Progenitor cell of endocrine pancreas (in vitro differentiated cells): ENCODE measurements at regions not wholly inside any gene's neighbourhood (a gene's known extent, or its start where the extent isn't known, plus 50 kb on each side); places are given as distances from the start of the nearest gene placed in this dataset.

Source experiments
- DNase-seq: peaks from one replicate; pipeline ENCODE4 v3.0.0; 2021; ENCODE audit warnings: low spot score; ENCODE audit not compliant: unreplicated experiment
- H3K27ac Mint-ChIP-seq: 2 replicates; pipeline ENCODE4 v1.8.0; 2021; ENCODE audit warnings: mild to moderate bottlenecking, moderate library complexity, mixed read lengths
- H3K27me3 Mint-ChIP-seq: 2 replicates; pipeline ENCODE4 v1.8.0; 2021; ENCODE audit warnings: mixed read lengths
- H3K36me3 Mint-ChIP-seq: 2 replicates; pipeline ENCODE4 v1.8.0; 2022; ENCODE audit warnings: mixed read lengths; ENCODE audit not compliant: insufficient read depth
- H3K4me1 Mint-ChIP-seq: 2 replicates; pipeline ENCODE4 v1.8.0; 2021; ENCODE audit warnings: low read depth, mixed read lengths
- H3K4me3 Mint-ChIP-seq: 2 replicates; pipeline ENCODE4 v1.8.0; 2021; ENCODE audit warnings: low read depth, mild to moderate bottlenecking, moderate library complexity, mixed read lengths
- H3K9me3 Mint-ChIP-seq: 2 replicates; pipeline ENCODE4 v1.8.0; 2021; ENCODE audit warnings: low read depth, mixed read lengths
- TF ChIP-seq, protein P1 (sequence below): fragments of 200-600 bp; sonication (generic); IDR thresholded peaks from one replicate; pipeline ENCODE4 v1.5.0; 2021; ENCODE audit warnings: antibody characterized with exemption, mild to moderate bottlenecking; ENCODE audit not compliant: unreplicated experiment

DNA sequence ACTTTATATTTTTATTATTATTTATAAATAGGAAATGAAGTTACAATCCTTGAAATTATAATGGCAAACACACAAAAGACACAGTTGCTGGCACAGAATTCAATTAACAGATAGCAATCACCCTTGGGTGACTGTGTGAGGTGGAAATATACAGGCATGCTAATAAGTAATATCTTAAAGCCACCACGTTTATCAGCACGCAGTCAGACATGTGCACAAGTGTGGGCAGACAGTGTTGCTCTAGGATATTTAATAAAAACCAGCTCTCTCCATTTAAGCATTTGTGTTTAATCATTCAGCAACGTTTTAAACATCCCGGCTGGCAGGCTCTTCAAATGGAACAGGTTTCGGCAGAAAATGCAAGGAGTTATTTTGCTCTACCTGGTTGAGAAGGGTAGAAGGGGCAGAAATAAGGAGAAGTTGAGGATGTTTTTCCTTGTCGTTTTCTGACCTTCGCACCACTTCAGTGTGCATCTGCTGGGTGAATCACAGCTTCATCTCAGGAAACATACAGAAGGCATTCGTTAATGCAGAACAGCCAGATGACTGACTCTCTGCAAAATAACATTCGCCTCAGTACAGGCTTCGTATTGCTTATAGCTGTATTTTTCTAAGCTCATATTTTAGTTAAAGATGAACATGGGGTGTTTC lies 585.1 kb downstream of the QKI start:
- peaks cover 4% of the 10 kb centered on the region for H3K27me3 Mint-ChIP-seq
- no peaks in the 10 kb centered on the region for H3K36me3 Mint-ChIP-seq
- H3K27ac Mint-ChIP-seq, result no peak overlapping the region
- no peak for DNase-seq
- no peaks in the 10 kb centered on the region for H3K4me1 Mint-ChIP-seq
- no peak overlapping the region for H3K4me3 Mint-ChIP-seq
- peaks cover 5% of the 10 kb centered on the region for H3K9me3 Mint-ChIP-seq
- TF ChIP-seq, protein P1, sequence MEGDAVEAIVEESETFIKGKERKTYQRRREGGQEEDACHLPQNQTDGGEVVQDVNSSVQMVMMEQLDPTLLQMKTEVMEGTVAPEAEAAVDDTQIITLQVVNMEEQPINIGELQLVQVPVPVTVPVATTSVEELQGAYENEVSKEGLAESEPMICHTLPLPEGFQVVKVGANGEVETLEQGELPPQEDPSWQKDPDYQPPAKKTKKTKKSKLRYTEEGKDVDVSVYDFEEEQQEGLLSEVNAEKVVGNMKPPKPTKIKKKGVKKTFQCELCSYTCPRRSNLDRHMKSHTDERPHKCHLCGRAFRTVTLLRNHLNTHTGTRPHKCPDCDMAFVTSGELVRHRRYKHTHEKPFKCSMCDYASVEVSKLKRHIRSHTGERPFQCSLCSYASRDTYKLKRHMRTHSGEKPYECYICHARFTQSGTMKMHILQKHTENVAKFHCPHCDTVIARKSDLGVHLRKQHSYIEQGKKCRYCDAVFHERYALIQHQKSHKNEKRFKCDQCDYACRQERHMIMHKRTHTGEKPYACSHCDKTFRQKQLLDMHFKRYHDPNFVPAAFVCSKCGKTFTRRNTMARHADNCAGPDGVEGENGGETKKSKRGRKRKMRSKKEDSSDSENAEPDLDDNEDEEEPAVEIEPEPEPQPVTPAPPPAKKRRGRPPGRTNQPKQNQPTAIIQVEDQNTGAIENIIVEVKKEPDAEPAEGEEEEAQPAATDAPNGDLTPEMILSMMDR, result no peak

DNA sequence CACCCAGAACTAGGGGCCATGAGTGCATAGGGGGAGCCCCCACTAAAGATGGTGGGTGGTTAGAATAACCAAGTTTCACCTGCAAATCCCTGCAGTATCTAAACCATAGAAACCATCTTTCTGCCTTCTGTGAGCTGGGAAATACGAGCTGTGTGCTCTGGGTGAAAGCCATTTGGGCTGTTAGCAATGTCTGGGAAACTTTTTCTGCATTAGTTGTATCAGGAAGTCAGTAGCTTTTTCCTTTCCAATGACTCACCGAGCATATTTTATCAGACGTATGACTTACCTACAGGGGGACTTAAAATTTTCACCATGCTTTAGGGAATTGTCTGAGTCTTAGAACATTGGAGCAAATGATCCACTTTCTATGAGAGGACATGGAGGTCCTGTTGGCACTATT lies 584.0 kb downstream of the QKI start:
- Mint-ChIP-seq H3K27ac (no peak overlapping the region), H3K4me1 (no peaks in the 10 kb centered on the region)
- DNase-seq, result no peak

DNA sequence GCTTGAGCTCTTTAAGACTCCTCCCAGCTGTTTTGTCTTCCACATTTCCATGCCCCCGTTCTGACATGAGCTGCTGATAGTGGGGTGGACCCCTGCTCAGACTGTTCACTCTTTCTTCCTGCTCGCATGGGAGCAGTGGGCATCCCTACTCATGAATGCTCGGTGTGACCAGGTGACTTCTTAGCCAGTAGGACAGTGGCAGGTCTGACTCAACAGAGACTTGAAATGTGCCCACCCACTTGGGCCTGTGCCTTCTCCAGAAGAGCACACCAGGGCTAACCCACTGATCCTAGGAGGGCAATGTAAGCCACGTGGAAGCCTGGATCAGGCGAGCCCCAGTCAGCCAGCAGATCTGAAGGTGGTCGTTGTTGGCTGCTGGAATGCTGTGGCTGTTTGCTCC lies 582.0 kb downstream of the QKI start:
- no peaks in the 10 kb centered on the region for H3K4me1 Mint-ChIP-seq
- no peaks in the 10 kb centered on the region for H3K36me3 Mint-ChIP-seq
- TF ChIP-seq, protein P1, result no peak
- H3K4me3 Mint-ChIP-seq, result no peak overlapping the region
- no peak for DNase-seq
- peaks cover 4% of the 10 kb centered on the region for H3K27me3 Mint-ChIP-seq
- no peak overlapping the region for H3K27ac Mint-ChIP-seq
- peaks cover 5% of the 10 kb centered on the region for H3K9me3 Mint-ChIP-seq

More for the DNA sequence above, 584.0 kb downstream of the QKI start:
- no peak overlapping the region for H3K4me3 Mint-ChIP-seq
- H3K9me3 Mint-ChIP-seq, result peaks cover 5% of the 10 kb centered on the region
- TF ChIP-seq, protein P1, result no peak
- no peaks in the 10 kb centered on the region for H3K36me3 Mint-ChIP-seq
- peaks cover 4% of the 10 kb centered on the region for H3K27me3 Mint-ChIP-seq

DNA sequence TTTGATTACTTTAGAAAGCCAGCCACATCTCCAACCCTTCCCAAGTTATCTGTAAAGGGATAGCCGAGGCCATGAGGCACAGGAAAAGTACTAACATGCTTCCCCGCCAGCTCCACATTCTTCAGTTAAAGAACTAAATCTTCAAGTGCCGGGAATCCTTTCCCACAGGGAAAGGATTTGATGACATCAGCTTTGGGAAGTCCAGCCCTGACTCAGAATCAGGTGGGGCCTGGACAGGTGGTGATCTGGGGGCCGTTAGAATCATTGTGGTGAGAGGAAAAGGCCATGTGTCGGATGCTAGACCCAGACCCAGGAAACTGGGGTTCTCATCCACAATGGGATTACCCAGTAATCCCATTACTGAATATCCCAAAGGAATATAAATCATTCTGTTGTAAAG lies 580.0 kb downstream of the QKI start:
- TF ChIP-seq, protein P1, result no peak
- DNase-seq, result no peak
- Mint-ChIP-seq H3K4me3 (no peak overlapping the region), H3K27ac (no peak overlapping the region), H3K4me1 (no peaks in the 10 kb centered on the region), H3K27me3 (peaks cover 4% of the 10 kb centered on the region), H3K36me3 (no peaks in the 10 kb centered on the region), H3K9me3 (peaks cover 5% of the 10 kb centered on the region)

DNA sequence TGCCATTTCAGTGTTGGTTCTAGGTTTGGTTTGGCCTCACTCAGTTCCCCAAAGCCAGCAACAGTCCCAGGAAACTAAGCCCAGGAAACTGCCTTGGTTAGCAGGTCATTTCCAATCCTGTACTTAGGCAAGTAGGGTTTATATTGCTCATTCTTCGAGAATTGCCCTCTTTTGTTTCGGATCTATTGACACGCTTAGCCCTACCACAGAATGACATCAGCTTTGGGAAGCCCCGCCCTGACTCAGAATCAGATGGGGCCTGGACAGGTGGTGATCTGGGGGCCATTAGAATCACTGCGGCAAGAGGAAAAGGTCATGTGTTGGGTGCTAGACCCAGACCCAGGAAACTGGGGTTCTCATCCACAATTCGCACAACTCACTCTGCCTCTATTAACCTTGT lies 578.2 kb downstream of the QKI start:
- DNase-seq, result no peak
- Mint-ChIP-seq H3K4me3 (no peak overlapping the region), H3K4me1 (no peaks in the 10 kb centered on the region), H3K36me3 (no peaks in the 10 kb centered on the region), H3K27ac (no peak overlapping the region), H3K27me3 (peaks cover 4% of the 10 kb centered on the region), H3K9me3 (peaks cover 5% of the 10 kb centered on the region)
- TF ChIP-seq, protein P1, result no peak
